ENCODE measurements at regions not wholly inside any gene's neighbourhood (a gene's known extent, or its start where the extent isn't known, plus 50 kb on each side); places are given as distances from the start of the nearest gene placed in this dataset.

DNA sequence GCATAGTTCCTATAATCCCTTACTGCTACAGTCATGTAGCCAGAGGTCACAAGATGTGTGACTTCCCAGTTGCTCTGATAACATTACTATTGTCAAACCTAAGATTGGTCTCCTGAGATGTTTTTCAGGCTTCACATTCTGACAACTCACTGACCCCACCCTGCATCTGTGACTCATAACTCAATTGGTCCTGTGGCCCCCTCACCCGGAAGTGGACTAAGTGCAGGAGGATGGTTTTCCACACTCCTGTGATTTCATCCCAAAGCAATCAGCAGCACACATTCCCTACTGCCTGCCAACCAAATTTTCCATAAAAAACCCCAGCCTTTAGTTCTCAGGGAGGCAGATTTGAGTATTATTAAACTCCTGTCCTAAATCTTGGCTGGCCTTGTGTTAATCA lies 564.9 kb upstream of the ZNF385D start (continued):
- TF ChIP-seq CHD7 (IDR thresholded peaks at IDR 0.05; ENCODE audit: low read depth, low read length) (no peak), SRSF1 (IDR thresholded peaks at IDR 0.05; ENCODE audit: low read depth, low read length) (no peak), SLC30A9 (CRISPR knock-in tag; IDR thresholded peaks at IDR 0.05) (no peak), TCF7 (IDR thresholded peaks at IDR 0.05; ENCODE audit: borderline replicate concordance) (no peak), ARNT (IDR thresholded peaks at IDR 0.05) (no peak)
